A549 (cell line): ENCODE measurements at regions not wholly inside any gene's neighbourhood (a gene's known extent, or its start where the extent isn't known, plus 50 kb on each side); places are given as distances from the start of the nearest gene placed in this dataset.

ENCODE experiments used
- CBX2 ChIP-seq: fragments of 200-600 bp; sonication (generic); IDR thresholded peaks from 2 replicates; pipeline ENCODE4 v1.6.1; 2016; ENCODE audit warnings: low read depth, mild to moderate bottlenecking, borderline replicate concordance
- CTCF ChIP-seq: fragments of >200 bp; sonication (Bioruptor Twin); formaldehyde crosslinking; IDR thresholded peaks from 3 replicates; pipeline ENCODE4 v1.5.1; 2016
- HOXA7 ChIP-seq: fragments of 250-450 bp; sonication (Bioruptor Pico); IDR thresholded peaks from 2 replicates; pipeline ENCODE4 v1.5.0; 2020; ENCODE audit warnings: mild to moderate bottlenecking, moderate library complexity
- JUN ChIP-seq, 2 experiments: fragments of >200 bp; sonication (Bioruptor Twin); formaldehyde crosslinking; IDR thresholded peaks; 2 replicates in 1 of 2; 3 replicates in 1 of 2; pipeline ENCODE4 v1.6.1; 2016 to 2017
- MYC ChIP-seq: IDR thresholded peaks from 2 replicates; pipeline ENCODE4 v1.6.1; 2012; ENCODE audit warnings: mild to moderate bottlenecking, inconsistent platforms, low read length, improper control_type of control experiment, borderline replicate concordance
- PBX3 ChIP-seq: IDR thresholded peaks from 2 replicates; pipeline ENCODE4 v1.6.1; 2012
- POLR2A ChIP-seq: IDR thresholded peaks from 2 replicates; pipeline ENCODE4 v1.6.1; 2012; ENCODE audit warnings: mild to moderate bottlenecking, low read length
- RNF2 ChIP-seq: fragments of 200-600 bp; sonication (generic); IDR thresholded peaks from 2 replicates; pipeline ENCODE4 v1.6.1; 2016; ENCODE audit warnings: low read depth, mild to moderate bottlenecking, antibody characterized with exemption, moderate library complexity, borderline replicate concordance
- SMC3 ChIP-seq: fragments of >200 bp; sonication (Bioruptor Twin); formaldehyde crosslinking; IDR thresholded peaks from 3 replicates; pipeline ENCODE4 v1.6.1; 2018; ENCODE audit warnings: inconsistent platforms
- TF ChIP-seq, protein P1 (sequence below): IDR thresholded peaks from 2 replicates; pipeline ENCODE4 v1.6.1; 2012
- TF ChIP-seq, protein P2 (sequence below): fragments of 250-450 bp; sonication (Bioruptor Pico); IDR thresholded peaks from 2 replicates; pipeline ENCODE4 v1.5.0; 2020; ENCODE audit warnings: low read depth, mild to moderate bottlenecking, moderate library complexity

- TF ChIP-seq MYC (no peak), CTCF (no peak), RNF2 (no peak), POLR2A (no peak), PBX3 (no peak), HOXA7 (CRISPR knock-in tag) (no peak), CBX2 (no peak), JUN (IDR thresholded peaks at IDR 0.05) (no peak), SMC3 (no peak)
- TF ChIP-seq, protein P1, sequence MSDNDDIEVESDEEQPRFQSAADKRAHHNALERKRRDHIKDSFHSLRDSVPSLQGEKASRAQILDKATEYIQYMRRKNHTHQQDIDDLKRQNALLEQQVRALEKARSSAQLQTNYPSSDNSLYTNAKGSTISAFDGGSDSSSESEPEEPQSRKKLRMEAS, result no peak
- TF ChIP-seq, protein P2, sequence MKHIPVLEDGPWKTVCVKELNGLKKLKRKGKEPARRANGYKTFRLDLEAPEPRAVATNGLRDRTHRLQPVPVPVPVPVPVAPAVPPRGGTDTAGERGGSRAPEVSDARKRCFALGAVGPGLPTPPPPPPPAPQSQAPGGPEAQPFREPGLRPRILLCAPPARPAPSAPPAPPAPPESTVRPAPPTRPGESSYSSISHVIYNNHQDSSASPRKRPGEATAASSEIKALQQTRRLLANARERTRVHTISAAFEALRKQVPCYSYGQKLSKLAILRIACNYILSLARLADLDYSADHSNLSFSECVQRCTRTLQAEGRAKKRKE (CRISPR knock-in tag), result no peak
Measured at GRCh38 chrX:42505016-42505415, 272.9 kb downstream of the PPP1R2C start.
